ENCODE measurements at regions not wholly inside any gene's neighbourhood (a gene's known extent, or its start where the extent isn't known, plus 50 kb on each side); places are given as distances from the start of the nearest gene placed in this dataset.

GRCh38 chr13:106159295-106160195, 375.9 kb downstream of the EFNB2 start:
- TF ChIP-seq GATA3 (IDR thresholded peaks at IDR 0.05; ENCODE audit: low read depth, low read length) = no peak
- TF ChIP-seq GATA2 (IDR thresholded peaks at IDR 0.05; ENCODE audit: low read depth, low read length) = no peak

- TF ChIP-seq GATA2 (IDR thresholded peaks at IDR 0.05; ENCODE audit: low read depth, low read length) (no peak), GATA3 (IDR thresholded peaks at IDR 0.05; ENCODE audit: low read depth, low read length) (no peak)
These were observed 379.0 kb downstream of the EFNB2 start for GRCh38 chr13:106156468-106156867.

GRCh38 chr13:106155411-106155810, 380.1 kb downstream of the EFNB2 start:
- TF ChIP-seq GATA3 (IDR thresholded peaks at IDR 0.05; ENCODE audit: low read depth, low read length) (no peak), GATA2 (IDR thresholded peaks at IDR 0.05; ENCODE audit: low read depth, low read length) (no peak)

GRCh38 chr13:106153876-106154275, 381.6 kb downstream of the EFNB2 start:
- TF ChIP-seq GATA2 (IDR thresholded peaks at IDR 0.05; ENCODE audit: low read depth, low read length) (no peak), GATA3 (IDR thresholded peaks at IDR 0.05; ENCODE audit: low read depth, low read length) (no peak)

- TF ChIP-seq GATA3 (IDR thresholded peaks at IDR 0.05; ENCODE audit: low read depth, low read length) = no peak
- no peak for TF ChIP-seq GATA2 (IDR thresholded peaks at IDR 0.05; ENCODE audit: low read depth, low read length)
These were observed 382.4 kb downstream of the EFNB2 start for GRCh38 chr13:106153041-106153440.

- TF ChIP-seq GATA3 (IDR thresholded peaks at IDR 0.05; ENCODE audit: low read depth, low read length) = no peak
- TF ChIP-seq GATA2 (IDR thresholded peaks at IDR 0.05; ENCODE audit: low read depth, low read length) = no peak
These were observed 383.4 kb downstream of the EFNB2 start for GRCh38 chr13:106152047-106152446.

- TF ChIP-seq GATA2 (IDR thresholded peaks at IDR 0.05; ENCODE audit: low read depth, low read length) = no peak
- TF ChIP-seq GATA3 (IDR thresholded peaks at IDR 0.05; ENCODE audit: low read depth, low read length) = no peak
These were observed 384.3 kb downstream of the EFNB2 start for GRCh38 chr13:106151056-106151699.

GRCh38 chr13:106145997-106146864, 389.2 kb downstream of the EFNB2 start:
- TF ChIP-seq GATA3 (IDR thresholded peaks at IDR 0.05; ENCODE audit: low read depth, low read length) (no peak), GATA2 (IDR thresholded peaks at IDR 0.05; ENCODE audit: low read depth, low read length) (no peak)

- TF ChIP-seq GATA2 (IDR thresholded peaks at IDR 0.05; ENCODE audit: low read depth, low read length) (no peak), GATA3 (IDR thresholded peaks at IDR 0.05; ENCODE audit: low read depth, low read length) (no peak)
These were observed 390.4 kb downstream of the EFNB2 start for GRCh38 chr13:106145070-106145469.

- TF ChIP-seq GATA2 (IDR thresholded peaks at IDR 0.05; ENCODE audit: low read depth, low read length) = no peak
- TF ChIP-seq GATA3 (IDR thresholded peaks at IDR 0.05; ENCODE audit: low read depth, low read length) = no peak
These were observed 391.3 kb downstream of the EFNB2 start for GRCh38 chr13:106143930-106144709.

GRCh38 chr13:106143392-106143791, 392.1 kb downstream of the EFNB2 start:
- TF ChIP-seq GATA2 (IDR thresholded peaks at IDR 0.05; ENCODE audit: low read depth, low read length) (no peak), GATA3 (IDR thresholded peaks at IDR 0.05; ENCODE audit: low read depth, low read length) (no peak)

- TF ChIP-seq GATA3 (IDR thresholded peaks at IDR 0.05; ENCODE audit: low read depth, low read length) (no peak), GATA2 (IDR thresholded peaks at IDR 0.05; ENCODE audit: low read depth, low read length) (no peak)
These were observed 395.0 kb downstream of the EFNB2 start for GRCh38 chr13:106140476-106140875.

GRCh38 chr13:106139942-106140341, 395.5 kb downstream of the EFNB2 start:
- TF ChIP-seq GATA2 (IDR thresholded peaks at IDR 0.05; ENCODE audit: low read depth, low read length) (no peak), GATA3 (IDR thresholded peaks at IDR 0.05; ENCODE audit: low read depth, low read length) (no peak)

Measured in SH-SY5Y (cell line).